Esophagus squamous epithelium (tissue), 4 donors: ENCODE measurements at regions not wholly inside any gene's neighbourhood (a gene's known extent, or its start where the extent isn't known, plus 50 kb on each side); places are given as distances from the start of the nearest gene placed in this dataset.

ENCODE experiments used
- POLR2A ChIP-seq, 4 donors: fragments of 450-650 bp; IDR thresholded peaks; one replicate each; pipeline ENCODE4 v1.6.1; 2017; ENCODE audit warnings: antibody characterized with exemption in 4 of 4, mild to moderate bottlenecking in 4 of 4, moderate library complexity in 3 of 4
- TF ChIP-seq, protein P1 (sequence below), 6 experiments: fragments of 450-650 bp in 4 of 6; fragments of 200-600 bp in 2 of 6; sonication (generic) in 2 of 6; IDR thresholded peaks; one replicate each; pipeline ENCODE4 v1.5.1; 2016 to 2019; ENCODE audit warnings: antibody characterized with exemption in 6 of 6, mild to moderate bottlenecking in 4 of 6, moderate library complexity in 4 of 6

DNA sequence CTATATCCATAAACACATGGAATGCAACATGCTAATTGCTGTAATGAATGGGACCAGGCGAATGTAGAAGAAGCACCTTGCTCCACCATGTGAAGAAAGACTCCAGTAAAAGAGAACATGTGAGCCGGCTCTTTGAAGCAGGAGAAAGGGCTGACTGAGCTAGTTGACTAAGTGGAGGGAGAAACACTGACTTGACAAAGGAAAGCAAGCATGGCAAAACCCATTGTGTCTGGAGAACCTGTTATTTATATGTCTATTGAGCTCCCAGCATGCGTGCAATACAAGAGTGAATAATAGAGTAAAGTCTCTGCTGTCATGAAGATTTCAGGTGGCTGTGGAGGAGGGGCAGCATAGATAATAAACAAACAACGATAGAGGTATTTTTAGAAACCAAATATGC is 559.9 kb downstream of the RAB28 start:
- TF ChIP-seq, protein P1, sequence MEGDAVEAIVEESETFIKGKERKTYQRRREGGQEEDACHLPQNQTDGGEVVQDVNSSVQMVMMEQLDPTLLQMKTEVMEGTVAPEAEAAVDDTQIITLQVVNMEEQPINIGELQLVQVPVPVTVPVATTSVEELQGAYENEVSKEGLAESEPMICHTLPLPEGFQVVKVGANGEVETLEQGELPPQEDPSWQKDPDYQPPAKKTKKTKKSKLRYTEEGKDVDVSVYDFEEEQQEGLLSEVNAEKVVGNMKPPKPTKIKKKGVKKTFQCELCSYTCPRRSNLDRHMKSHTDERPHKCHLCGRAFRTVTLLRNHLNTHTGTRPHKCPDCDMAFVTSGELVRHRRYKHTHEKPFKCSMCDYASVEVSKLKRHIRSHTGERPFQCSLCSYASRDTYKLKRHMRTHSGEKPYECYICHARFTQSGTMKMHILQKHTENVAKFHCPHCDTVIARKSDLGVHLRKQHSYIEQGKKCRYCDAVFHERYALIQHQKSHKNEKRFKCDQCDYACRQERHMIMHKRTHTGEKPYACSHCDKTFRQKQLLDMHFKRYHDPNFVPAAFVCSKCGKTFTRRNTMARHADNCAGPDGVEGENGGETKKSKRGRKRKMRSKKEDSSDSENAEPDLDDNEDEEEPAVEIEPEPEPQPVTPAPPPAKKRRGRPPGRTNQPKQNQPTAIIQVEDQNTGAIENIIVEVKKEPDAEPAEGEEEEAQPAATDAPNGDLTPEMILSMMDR (IDR thresholded peaks at IDR 0.05), result no peak
- no peak for TF ChIP-seq POLR2A (IDR thresholded peaks at IDR 0.05)
